Left ventricle myocardium inferior (tissue), 1 donor: ENCODE measurements at regions not wholly inside any gene's neighbourhood (a gene's known extent, or its start where the extent isn't known, plus 50 kb on each side); places are given as distances from the start of the nearest gene placed in this dataset.

Experiments used
- DNase-seq: peaks from one replicate; pipeline ENCODE4 v3.0.0-alpha.2; 2020
- H3K27ac ChIP-seq: fragments of 200-600 bp; replicated peaks from 2 replicates; pipeline ENCODE4 v1.8.0; 2021
- H3K27me3 ChIP-seq: fragments of 200-600 bp; 2 replicates; pipeline ENCODE4 v1.8.0; 2021; ENCODE audit warnings: low read depth
- H3K36me3 ChIP-seq: fragments of 200-600 bp; 2 replicates; pipeline ENCODE4 v1.8.0; 2021
- H3K4me1 ChIP-seq: fragments of 200-600 bp; 2 replicates; pipeline ENCODE4 v1.8.0; 2021
- H3K4me3 ChIP-seq: fragments of 200-600 bp; 2 replicates; pipeline ENCODE4 v1.8.0; 2021; ENCODE audit warnings: mild to moderate bottlenecking, moderate library complexity
- H3K9me3 ChIP-seq: fragments of 200-600 bp; replicated peaks from 2 replicates; pipeline ENCODE4 v1.8.0; 2021
- intact Hi-C: fragments of 100-400 bp; cut with micrococcal nuclease; formaldehyde crosslinking; loops from one replicate; pipeline ENCODE4 v1.11.0; 2022
- TF ChIP-seq, protein P1 (sequence below): fragments of 200-600 bp; IDR thresholded peaks from 2 replicates; pipeline ENCODE4 v1.8.0; 2021; ENCODE audit warnings: antibody characterized with exemption, mild to moderate bottlenecking, borderline replicate concordance
- donor health status: DM: no; HTN: yes; CAD: no; lungs with severe emphysema.

DNA sequence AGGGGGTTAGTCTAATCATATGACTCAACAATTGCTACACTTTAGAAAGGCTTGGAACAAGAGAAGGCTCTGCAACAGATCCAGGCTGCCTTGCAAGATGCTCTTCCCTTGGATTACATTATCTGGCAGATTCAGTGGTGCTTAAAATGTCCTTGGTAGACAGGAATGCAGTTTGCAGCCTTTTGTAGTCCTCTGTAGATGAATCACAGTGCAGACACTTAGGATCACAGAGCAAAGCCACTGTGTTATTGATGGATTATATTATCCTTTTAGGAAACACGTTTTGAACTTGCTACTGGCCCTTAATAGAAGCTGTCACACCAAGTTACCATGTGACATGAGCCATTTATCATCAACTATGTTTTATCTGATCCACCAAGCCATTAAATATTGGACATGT, 152.2 kb downstream of the CBLN2 start:
- Histone ChIP-seq H3K36me3 (no peaks in the 10 kb centered on the region), H3K4me1 (no peaks in the 10 kb centered on the region), H3K27ac (no peak overlapping the region), H3K9me3 (peaks cover 8% of the 10 kb centered on the region), H3K4me3 (no peak overlapping the region), H3K27me3 (no peaks in the 10 kb centered on the region)
- intact Hi-C loops: no loop called here
- TF ChIP-seq, protein P1, sequence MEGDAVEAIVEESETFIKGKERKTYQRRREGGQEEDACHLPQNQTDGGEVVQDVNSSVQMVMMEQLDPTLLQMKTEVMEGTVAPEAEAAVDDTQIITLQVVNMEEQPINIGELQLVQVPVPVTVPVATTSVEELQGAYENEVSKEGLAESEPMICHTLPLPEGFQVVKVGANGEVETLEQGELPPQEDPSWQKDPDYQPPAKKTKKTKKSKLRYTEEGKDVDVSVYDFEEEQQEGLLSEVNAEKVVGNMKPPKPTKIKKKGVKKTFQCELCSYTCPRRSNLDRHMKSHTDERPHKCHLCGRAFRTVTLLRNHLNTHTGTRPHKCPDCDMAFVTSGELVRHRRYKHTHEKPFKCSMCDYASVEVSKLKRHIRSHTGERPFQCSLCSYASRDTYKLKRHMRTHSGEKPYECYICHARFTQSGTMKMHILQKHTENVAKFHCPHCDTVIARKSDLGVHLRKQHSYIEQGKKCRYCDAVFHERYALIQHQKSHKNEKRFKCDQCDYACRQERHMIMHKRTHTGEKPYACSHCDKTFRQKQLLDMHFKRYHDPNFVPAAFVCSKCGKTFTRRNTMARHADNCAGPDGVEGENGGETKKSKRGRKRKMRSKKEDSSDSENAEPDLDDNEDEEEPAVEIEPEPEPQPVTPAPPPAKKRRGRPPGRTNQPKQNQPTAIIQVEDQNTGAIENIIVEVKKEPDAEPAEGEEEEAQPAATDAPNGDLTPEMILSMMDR: no peak
- no peak for DNase-seq

DNA sequence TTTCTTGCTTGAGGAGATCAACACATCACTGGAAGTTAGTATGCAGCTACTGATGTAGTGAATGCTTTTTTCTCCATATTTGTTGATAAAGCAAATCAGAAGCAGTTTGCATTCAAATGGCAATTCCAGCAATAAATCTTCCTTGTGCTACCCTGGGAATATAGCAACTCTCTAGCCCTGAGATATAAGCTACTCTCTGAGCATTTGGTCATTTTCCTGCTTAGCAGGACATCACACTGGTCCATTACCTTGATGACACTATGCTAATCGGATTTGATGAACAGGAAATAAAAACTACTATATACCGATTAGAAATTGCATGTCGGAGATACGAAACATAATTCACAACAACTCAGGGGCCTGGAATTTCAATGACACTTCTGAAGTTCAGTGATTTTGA, 152.7 kb downstream of the CBLN2 start:
- TF ChIP-seq, protein P1: no peak
- H3K9me3 ChIP-seq: peaks cover 5% of the 10 kb centered on the region
- no peak for DNase-seq
- H3K4me1 ChIP-seq: no peaks in the 10 kb centered on the region
- intact Hi-C loops: no loop called here
- H3K4me3 ChIP-seq: no peak overlapping the region
- H3K27ac ChIP-seq: no peak overlapping the region
- no peaks in the 10 kb centered on the region for H3K36me3 ChIP-seq
- no peaks in the 10 kb centered on the region for H3K27me3 ChIP-seq

DNA sequence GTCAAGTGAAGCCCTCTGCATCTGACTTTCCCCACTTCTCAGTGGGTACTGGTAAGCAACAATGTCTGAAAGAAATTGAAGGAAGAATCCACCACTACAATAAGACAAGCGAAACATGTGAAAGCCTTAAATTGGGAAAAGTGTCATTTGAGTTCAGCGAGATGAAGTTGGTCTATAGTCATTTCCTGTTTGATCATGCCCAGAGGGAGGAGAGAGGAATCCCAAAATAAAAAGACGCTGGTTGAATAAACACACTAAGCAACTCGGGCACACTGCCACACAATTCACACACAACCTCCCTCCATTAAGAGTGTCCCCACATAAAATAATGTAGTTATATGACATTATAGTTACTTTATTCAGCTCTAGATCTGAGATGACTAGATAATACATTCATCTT, 166.1 kb downstream of the CBLN2 start:
- intact Hi-C loops: no loop called here
- Histone ChIP-seq H3K27me3 (no peaks in the 10 kb centered on the region), H3K4me3 (no peak overlapping the region), H3K9me3 (peaks cover 6% of the 10 kb centered on the region), H3K27ac (no peak overlapping the region), H3K36me3 (no peaks in the 10 kb centered on the region), H3K4me1 (no peaks in the 10 kb centered on the region)
- TF ChIP-seq, protein P1: no peak
- no peak for DNase-seq

DNA sequence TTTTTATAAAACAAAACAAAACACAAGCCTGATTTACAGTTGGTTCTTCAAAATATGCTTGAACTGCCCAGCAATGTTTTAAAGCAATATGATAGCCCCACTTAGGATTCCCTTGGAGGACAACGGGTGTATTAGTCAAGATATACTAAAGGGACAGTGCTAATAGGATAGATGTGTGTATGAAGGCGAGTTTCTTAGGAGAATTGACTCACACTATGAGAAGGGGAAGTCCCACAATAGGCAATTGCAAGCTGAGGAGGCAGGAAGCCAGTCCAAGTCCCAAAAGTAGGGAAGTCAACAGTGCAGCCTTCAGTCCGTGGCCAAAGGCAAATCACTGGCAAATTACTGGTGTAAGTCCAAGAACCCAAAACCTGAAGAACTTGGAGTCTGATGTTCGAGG, 167.9 kb downstream of the CBLN2 start:
- intact Hi-C loops: no loop called here
- Histone ChIP-seq H3K27ac (no peak overlapping the region), H3K4me1 (no peaks in the 10 kb centered on the region), H3K36me3 (no peaks in the 10 kb centered on the region), H3K27me3 (no peaks in the 10 kb centered on the region), H3K9me3 (peaks cover 6% of the 10 kb centered on the region), H3K4me3 (no peak overlapping the region)
- TF ChIP-seq, protein P1: no peak
- no peak for DNase-seq

DNA sequence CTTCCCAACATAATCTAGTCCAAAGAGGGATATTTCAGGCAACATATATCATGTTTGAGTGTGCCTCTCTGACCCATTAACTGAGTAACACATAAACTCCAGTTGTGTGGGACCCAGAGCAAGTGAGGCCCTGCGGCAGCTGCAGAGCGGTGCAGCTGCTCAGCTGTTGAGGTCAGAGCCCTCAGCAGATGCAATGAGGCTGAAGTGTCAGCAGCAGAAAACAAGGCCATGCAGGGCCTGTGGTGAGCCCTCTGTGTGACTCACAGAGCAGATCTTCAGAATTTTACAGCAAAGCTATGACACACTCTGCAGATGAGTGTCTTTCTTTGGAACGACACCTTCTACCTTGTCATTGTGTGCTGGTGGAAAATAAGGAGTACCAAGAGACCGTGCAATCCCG, 168.5 kb downstream of the CBLN2 start:
- H3K27me3 ChIP-seq: no peaks in the 10 kb centered on the region
- H3K27ac ChIP-seq: no peak overlapping the region
- peaks cover 6% of the 10 kb centered on the region for H3K9me3 ChIP-seq
- H3K4me3 ChIP-seq: no peak overlapping the region
- H3K36me3 ChIP-seq: no peaks in the 10 kb centered on the region
- no peak for DNase-seq
- TF ChIP-seq, protein P1: no peak
- intact Hi-C loops: no loop called here
- H3K4me1 ChIP-seq: no peaks in the 10 kb centered on the region

DNA sequence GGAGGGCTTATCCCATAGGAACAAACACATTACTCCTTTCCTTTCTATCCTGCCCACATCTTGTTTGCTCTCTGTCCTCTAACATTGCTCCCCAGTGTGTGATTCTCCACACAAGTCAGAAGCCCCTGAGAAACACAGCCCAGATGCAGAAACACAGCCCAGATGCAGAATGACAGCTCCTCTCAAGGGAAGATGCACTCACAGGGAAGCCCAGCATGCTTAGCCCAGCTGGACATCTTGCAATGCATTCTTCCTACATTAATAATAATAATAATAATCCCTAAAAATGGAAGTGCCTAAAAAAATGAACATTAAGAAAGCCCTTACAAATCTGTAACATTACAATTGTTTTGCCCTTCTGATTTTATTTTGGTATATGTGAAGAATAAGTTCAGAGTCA, 172.1 kb downstream of the CBLN2 start:
- intact Hi-C loops: no loop called here
- H3K4me3 ChIP-seq: no peak overlapping the region

More for the DNA sequence above, 172.1 kb downstream of the CBLN2 start:
- TF ChIP-seq, protein P1: no peak
- no peaks in the 10 kb centered on the region for H3K36me3 ChIP-seq
- no peaks in the 10 kb centered on the region for H3K27me3 ChIP-seq
- H3K4me1 ChIP-seq: no peaks in the 10 kb centered on the region
- H3K27ac ChIP-seq: no peak overlapping the region
- peaks cover 6% of the 10 kb centered on the region for H3K9me3 ChIP-seq
- no peak for DNase-seq
